ENCODE measurements at regions not wholly inside any gene's neighbourhood (a gene's known extent, or its start where the extent isn't known, plus 50 kb on each side); places are given as distances from the start of the nearest gene placed in this dataset.
"Not testable (repeated sequence)": the region's sequence is repeated elsewhere in the genome, so short reads cannot be mapped to it uniquely, and the experiment has no call there.

- not testable (repeated sequence) for TF ChIP-seq POLR2AphosphoS5, POLR2A, EP300 (IDR thresholded peaks at IDR 0.05)
- peak in 1 of 6 experiments; percentile 10 for TF ChIP-seq CTCF (IDR thresholded peaks at IDR 0.05)
Measured at GRCh38 chr2:91895091-91895490, 2976.1 kb upstream of the TEKT4 start.
